ENCODE measurements at regions not wholly inside any gene's neighbourhood (a gene's known extent, or its start where the extent isn't known, plus 50 kb on each side); places are given as distances from the start of the nearest gene placed in this dataset.

DNA sequence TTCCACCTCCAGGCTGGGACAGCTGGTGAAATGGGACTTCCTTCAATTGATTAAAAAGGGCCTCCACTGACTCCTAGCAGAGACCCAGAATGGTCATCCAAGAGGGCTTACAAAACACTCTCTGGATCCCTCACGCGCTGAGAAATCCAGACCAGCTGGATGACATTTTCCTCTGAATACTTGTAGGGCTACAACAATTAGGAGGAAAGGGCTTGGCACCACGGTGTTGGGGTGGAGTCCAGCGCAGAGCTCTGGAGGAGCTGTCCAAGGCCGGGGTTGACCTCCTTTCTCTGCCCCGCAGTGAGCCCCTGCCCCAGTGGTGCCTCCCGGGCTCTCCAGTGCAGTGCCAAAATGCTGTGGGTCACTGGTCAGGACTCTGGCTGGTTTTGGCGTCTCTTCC, 189.0 kb upstream of the CCND2 start:
- DNase-seq, result no peak
- Mint-ChIP-seq H3K27me3 (ENCODE audit: low read depth in 3 of 3) (peaks cover 0 to 2% (median 0%) of the 10 kb centered on the region in 3 donors), H3K4me3 (no peak overlapping the region), H3K36me3 (no peaks in the 10 kb centered on the region), H3K9me3 (no peaks in the 10 kb centered on the region), H3K4me1 (no peaks in the 10 kb centered on the region), H3K27ac (no peak overlapping the region)

DNA sequence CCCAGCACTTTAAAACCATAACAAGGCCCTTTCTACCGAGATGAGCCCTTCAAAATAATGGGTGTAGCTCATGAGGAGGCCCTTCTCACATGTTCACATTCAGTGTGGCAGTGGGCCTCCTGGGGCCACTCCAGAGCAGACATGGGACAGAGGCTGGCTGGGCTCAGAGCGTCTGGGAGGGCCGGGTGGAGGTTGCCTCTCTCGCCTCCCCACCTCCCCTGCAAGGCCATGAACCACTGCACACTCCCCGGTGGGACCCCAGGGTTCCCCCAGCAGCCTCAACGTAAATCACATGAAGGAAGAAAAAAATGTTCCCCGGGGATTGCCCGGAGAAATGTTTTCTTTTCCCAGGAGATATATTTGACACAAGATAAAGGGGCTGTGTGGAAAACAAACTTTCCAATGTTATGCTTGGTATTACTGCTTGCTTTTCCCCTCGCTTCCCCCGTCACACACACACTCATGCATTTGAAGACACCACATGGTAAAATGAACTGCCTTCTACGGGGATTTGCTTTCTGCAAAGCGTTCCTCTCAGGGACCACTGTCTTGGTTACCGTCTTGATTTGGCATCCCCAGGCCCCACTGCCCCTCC, 190.7 kb upstream of the CCND2 start:
- Mint-ChIP-seq H3K27me3 (ENCODE audit: low read depth in 3 of 3) (peaks cover 0 to 2% (median 0%) of the 10 kb centered on the region in 3 donors), H3K9me3 (no peaks in the 10 kb centered on the region), H3K27ac (no peak overlapping the region), H3K4me3 (no peak overlapping the region), H3K4me1 (no peaks in the 10 kb centered on the region), H3K36me3 (no peaks in the 10 kb centered on the region)
- no peak for DNase-seq

DNA sequence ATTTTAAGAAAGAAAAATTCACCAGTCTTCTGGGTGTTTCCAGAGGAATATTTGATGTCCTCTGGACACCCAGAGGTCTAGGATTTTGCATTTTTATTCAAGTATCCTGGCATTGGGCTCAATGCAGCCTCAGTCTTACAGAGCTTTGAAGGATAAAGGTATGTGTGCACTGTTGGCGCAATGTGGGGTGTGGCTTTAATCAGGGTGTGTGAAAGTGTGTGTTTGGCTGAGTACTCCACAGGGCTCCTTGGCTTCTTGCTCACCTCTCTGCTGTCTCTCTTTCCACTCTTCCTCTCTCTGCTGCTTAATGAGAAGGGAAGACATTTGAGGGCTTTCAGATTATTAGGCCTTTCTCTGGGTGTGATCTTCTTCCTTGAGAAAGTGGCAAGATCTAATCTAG, 193.3 kb upstream of the CCND2 start:
- Mint-ChIP-seq H3K36me3 (no peaks in the 10 kb centered on the region), H3K27ac (no peak overlapping the region), H3K4me3 (no peak overlapping the region), H3K4me1 (no peaks in the 10 kb centered on the region), H3K27me3 (ENCODE audit: low read depth in 3 of 3) (peaks cover under 1 to 2% (median 2%) of the 10 kb centered on the region in 3 donors), H3K9me3 (no peaks in the 10 kb centered on the region)
- DNase-seq, result no peak

DNA sequence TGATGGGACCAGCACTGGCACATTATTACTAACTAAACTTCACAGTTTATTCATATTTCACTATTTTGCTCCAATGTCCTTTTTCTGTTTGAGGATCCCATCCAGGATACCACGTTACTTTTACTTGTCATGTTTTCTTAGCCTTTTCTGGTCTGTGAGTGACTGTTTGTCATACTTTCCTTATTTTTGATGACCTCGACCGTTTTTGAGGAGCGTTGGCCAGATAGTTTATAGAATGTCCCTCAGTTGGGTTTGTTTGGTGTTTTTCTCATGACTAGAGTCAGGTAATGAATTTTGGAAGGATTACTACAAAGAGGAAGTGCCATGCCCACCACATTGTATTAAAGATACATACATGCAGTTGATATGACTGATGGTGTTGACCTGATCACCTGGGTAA, 199.4 kb upstream of the CCND2 start:
- no peaks in the 10 kb centered on the region for H3K4me1 Mint-ChIP-seq
- H3K9me3 Mint-ChIP-seq, result no peaks in the 10 kb centered on the region

DNA sequence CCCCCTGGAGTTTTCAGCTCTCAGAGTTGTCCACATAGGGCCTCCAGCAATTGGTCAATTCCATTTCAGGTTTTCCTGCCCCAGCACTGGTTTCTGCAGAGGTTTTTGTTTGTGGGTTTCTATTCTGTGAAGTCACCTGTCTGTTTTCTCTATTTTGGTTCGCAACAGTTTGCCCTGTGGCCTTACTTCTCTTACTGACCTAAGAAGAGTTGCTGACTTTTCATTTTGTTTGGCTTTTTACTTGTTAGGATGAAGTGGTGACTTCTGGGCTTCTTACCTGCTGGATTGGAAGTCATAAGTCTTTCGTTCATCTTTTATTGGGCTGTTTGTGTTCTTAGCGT, 196.4 kb upstream of the PARP11 start:
- no peak for DNase-seq
- Mint-ChIP-seq H3K4me1 (no peaks in the 10 kb centered on the region), H3K27me3 (ENCODE audit: low read depth in 3 of 3) (peaks cover 3 to 11% (median 3%) of the 10 kb centered on the region in 3 donors), H3K9me3 (no peaks in the 10 kb centered on the region), H3K4me3 (no peak overlapping the region), H3K27ac (no peak overlapping the region), H3K36me3 (no peaks in the 10 kb centered on the region)

More for the DNA sequence above, 199.4 kb upstream of the CCND2 start:
- peaks cover 4 to 11% (median 5%) of the 10 kb centered on the region in 3 donors for H3K27me3 Mint-ChIP-seq (ENCODE audit: low read depth in 3 of 3)
- no peaks in the 10 kb centered on the region for H3K36me3 Mint-ChIP-seq
- no peak overlapping the region for H3K27ac Mint-ChIP-seq
- no peak overlapping the region for H3K4me3 Mint-ChIP-seq
- no peak for DNase-seq

DNA sequence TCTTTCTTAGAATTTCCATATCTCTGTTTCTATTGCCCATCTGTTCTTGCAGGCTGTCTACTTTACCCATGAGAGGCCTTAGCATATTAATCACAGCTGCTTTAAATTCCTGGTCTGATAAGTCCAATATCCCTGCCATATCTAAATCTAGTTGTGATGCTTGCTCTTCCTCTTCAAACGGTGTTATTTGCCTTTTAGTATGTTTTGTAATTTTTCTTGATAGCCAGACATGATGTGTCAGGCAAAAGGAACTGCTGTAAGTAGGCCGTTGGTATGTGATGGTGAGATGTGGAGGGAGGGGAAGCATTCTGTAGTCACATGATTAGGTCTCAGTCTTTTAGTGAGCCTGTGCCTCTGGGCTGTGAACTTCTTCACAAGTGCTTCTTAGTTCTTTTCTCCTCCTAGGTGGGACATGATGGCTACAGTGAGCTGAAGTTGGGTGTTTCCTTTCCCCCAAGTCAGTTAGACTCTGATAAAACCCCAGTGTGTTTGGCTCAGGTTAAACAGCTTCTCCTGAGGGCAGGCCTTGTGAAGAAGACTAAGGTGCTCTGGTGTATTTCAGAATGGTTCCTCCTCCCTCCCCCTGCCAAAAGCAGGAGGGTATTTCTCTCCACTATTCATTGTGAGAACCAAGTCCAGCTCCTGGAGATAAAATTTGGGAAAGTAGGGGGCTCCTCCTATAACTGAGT, 195.9 kb upstream of the PARP11 start:
- no peak overlapping the region for H3K4me3 Mint-ChIP-seq
- no peaks in the 10 kb centered on the region for H3K4me1 Mint-ChIP-seq
- no peaks in the 10 kb centered on the region for H3K9me3 Mint-ChIP-seq
- no peaks in the 10 kb centered on the region for H3K36me3 Mint-ChIP-seq
- DNase-seq, result no peak
- no peak overlapping the region for H3K27ac Mint-ChIP-seq
- peaks cover 0 to 11% (median 2%) of the 10 kb centered on the region in 3 donors for H3K27me3 Mint-ChIP-seq (ENCODE audit: low read depth in 3 of 3)

DNA sequence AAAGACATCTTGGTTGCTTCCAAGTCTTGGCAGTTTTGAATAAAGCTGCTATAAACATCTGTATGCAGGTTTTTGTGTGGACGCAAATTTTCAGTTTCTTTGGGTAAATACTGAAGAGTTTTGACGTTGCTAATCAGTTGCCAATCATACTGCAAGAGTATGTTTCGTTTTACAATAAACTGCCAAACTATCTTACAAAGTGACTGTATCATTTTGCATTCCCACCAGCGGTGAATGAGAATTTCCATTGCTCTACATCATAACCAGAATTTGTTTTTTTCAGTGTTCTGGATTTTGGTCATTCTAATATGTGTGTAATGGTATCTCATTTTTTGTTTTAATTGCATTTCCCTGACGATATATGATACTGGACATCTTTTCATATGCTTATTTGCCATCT, 190.8 kb upstream of the PARP11 start:
- DNase-seq, result no peak
- Mint-ChIP-seq H3K27ac (no peak overlapping the region), H3K36me3 (no peaks in the 10 kb centered on the region), H3K27me3 (ENCODE audit: low read depth in 3 of 3) (peaks cover 0 to 5% (median 4%) of the 10 kb centered on the region in 3 donors), H3K4me3 (no peak overlapping the region), H3K9me3 (no peaks in the 10 kb centered on the region), H3K4me1 (no peaks in the 10 kb centered on the region)

DNA sequence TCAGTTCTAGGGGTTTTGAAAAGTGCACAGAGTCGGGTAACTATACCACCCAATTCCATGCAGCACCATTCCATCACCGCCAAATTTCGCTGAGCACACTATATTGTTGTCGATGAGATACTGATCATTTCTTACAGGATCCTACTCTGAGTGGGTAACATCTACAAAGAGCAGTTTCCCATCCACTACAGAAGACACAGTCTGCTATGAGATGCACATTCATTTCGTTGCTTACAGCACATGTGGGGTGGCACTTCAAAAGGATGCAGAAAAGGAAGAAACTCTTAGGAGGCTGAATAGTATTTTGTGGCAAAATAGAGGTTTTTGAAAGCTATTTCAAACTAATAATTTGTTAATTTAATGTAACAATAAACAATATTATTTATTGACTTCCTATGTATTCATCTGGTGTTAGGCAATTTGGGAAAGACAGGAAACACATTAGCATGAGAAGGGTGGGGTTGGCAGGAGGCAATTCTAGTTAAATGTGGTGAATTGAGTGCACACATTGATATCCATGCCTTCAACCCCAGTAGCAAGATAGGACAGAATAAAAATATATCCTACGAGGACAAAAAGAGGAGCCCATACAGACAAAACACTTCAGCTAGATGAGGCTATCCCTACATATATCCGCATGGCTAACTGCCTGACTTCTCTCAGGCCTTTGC, 186.8 kb upstream of the PARP11 start:
- no peak for DNase-seq
- Mint-ChIP-seq H3K4me3 (no peak overlapping the region), H3K4me1 (no peaks in the 10 kb centered on the region), H3K36me3 (no peaks in the 10 kb centered on the region), H3K9me3 (no peaks in the 10 kb centered on the region), H3K27ac (no peak overlapping the region), H3K27me3 (ENCODE audit: low read depth in 3 of 3) (peaks cover 0 to 7% (median 5%) of the 10 kb centered on the region in 3 donors)

DNA sequence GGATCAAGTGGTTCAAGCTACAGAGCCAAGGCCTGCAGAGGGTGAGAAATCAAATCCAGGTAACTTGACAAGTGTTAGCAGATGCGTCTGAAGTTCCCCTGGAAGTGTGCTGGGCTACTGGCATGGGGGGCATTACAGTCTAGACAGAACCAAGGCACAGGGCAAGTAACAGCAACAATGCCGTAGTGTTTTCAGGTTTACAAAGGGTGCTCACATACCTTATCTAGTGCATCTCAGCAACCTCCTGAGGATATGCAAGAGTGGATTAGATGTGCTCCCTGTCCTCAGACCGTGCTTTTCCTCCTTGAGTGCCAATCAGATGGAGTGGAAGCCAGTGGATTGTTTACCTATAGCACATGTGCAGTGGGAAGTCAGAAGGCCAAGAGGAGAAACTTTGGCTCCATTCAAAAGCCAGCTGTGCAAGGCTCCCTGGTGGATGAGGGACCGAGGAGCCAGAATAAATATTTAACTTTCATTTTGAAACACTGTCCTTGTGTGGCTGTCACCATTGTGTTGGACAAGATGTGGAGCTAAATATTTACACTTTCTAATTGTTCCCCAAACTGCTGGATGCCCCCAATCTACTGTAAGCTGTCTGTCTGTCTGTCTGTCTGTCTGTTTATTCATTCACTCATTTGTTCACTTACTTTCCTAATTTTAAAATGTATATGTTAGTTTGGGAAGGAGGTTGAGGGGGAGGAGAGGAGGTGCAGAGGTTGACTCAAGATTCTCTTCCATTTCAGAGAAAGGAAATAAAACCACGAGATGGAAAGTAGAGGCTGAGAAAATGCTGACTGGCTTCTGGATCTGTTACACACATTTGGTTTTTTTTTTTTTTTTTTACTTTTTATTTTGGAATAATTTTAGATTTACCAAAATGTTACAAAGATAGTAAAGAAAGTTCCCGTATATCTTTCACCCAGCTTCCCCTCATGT, 184.0 kb upstream of the PARP11 start:
- no peak for DNase-seq
- Mint-ChIP-seq H3K27ac (no peak overlapping the region), H3K4me1 (no peaks in the 10 kb centered on the region), H3K4me3 (no peak overlapping the region), H3K9me3 (no peaks in the 10 kb centered on the region), H3K36me3 (no peaks in the 10 kb centered on the region), H3K27me3 (ENCODE audit: low read depth in 3 of 3) (peaks cover 2 to 7% (median 5%) of the 10 kb centered on the region in 3 donors)

DNA sequence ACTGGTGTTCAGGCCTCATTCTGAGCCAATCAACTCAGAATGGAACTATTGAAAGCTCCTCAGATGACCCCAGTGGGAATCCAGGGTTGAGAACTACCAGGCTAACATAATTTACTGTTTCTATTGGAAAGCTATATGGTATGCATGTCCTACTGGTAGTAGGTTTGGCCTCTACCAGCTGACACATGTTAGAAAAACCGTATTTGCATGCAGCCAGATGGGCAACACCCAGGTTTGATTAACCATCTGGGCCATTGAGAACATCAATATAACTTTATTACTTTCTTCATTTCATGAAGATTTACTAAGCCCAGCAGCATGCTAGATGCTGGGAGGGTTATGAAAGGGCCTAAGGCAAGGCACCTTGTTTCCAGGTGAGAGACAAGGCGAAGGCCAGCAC, 181.4 kb upstream of the PARP11 start:
- DNase-seq, result no peak
- Mint-ChIP-seq H3K36me3 (no peaks in the 10 kb centered on the region), H3K27me3 (ENCODE audit: low read depth in 3 of 3) (peaks cover 2 to 5% (median 2%) of the 10 kb centered on the region in 3 donors), H3K9me3 (no peaks in the 10 kb centered on the region), H3K4me3 (no peak overlapping the region), H3K27ac (no peak overlapping the region), H3K4me1 (peaks cover 3 to 6% of the 10 kb centered on the region in 2 donors)

DNA sequence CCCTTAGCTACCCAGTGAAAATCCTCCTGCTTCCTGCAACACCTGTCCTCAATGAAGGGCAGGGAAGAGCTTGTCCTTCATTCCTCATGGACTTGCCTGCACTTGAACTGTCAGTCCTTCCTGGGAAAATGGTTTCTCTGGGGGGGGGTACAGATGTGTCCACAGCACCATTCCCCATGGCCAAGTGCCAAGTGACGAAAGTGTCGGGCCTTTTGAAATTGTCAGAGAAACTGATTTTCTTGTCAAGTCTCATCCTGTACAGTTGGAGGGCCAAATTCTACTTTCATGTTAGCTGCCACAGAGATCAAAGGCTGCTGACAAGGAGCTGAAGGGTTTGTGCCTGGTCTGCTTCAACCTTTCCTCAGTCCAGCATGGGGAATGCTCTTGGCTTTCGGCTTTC, 179.5 kb upstream of the PARP11 start:
- H3K4me1 Mint-ChIP-seq, result peaks cover 3 to 6% of the 10 kb centered on the region in 2 donors
- H3K36me3 Mint-ChIP-seq, result no peaks in the 10 kb centered on the region
- H3K9me3 Mint-ChIP-seq, result no peaks in the 10 kb centered on the region
- no peak overlapping the region for H3K27ac Mint-ChIP-seq
- no peak overlapping the region for H3K4me3 Mint-ChIP-seq
- peaks cover under 1 to 4% (median 4%) of the 10 kb centered on the region in 3 donors for H3K27me3 Mint-ChIP-seq (ENCODE audit: low read depth in 3 of 3)
- DNase-seq, result no peak

DNA sequence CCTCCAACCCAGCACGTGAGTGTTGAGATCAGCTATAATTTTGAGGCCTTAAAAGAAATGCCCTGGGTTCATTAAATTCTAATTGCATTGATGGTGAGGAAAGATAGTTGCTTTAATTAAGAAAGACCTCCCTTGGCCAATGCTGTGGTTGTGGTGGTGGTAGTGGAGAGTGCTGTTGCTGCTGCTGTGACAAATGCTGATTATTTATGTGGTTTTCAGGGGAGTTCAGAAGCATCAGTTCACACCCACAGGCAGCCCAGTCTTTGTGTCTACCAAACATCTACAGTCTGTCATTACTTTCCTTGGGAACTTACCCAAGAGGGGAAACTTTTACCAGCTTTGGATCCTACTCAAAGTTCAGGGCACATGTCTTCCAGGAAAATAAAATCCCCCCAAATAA, 178.4 kb upstream of the PARP11 start:
- H3K36me3 Mint-ChIP-seq, result no peaks in the 10 kb centered on the region
- no peak overlapping the region for H3K4me3 Mint-ChIP-seq
- peak in 1 of 3 donors; percentile 6 for DNase-seq
- no peak overlapping the region for H3K27ac Mint-ChIP-seq
- peaks cover 3 to 6% of the 10 kb centered on the region in 2 donors for H3K4me1 Mint-ChIP-seq
- peaks cover 0 to 4% (median 4%) of the 10 kb centered on the region in 3 donors for H3K27me3 Mint-ChIP-seq (ENCODE audit: low read depth in 3 of 3)
- H3K9me3 Mint-ChIP-seq, result no peaks in the 10 kb centered on the region

DNA sequence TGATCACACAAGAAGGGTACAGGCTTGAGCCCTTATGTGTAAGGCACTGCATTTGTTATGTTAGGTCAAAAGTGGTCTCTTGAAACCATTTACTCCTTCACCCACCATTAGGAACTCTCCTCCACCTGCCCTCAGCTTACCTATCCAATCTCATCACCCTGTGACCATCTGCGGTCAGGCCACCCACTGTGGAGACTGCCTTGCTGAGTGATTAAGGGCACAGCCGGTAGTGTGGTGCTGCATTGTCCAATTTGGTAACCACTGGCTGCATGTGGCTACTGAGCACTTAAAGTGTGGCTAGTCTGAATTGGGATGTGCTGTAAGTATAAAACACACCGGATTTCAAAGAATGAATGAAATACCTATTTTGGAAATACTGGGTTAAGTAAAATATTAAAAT, 177.1 kb upstream of the PARP11 start:
- Mint-ChIP-seq H3K9me3 (no peaks in the 10 kb centered on the region), H3K27me3 (ENCODE audit: low read depth in 3 of 3) (peaks cover 0 to 4% (median 4%) of the 10 kb centered on the region in 3 donors), H3K4me1 (peaks cover 3 to 6% of the 10 kb centered on the region in 2 donors), H3K27ac (no peak overlapping the region), H3K36me3 (no peaks in the 10 kb centered on the region), H3K4me3 (no peak overlapping the region)
- no peak for DNase-seq

Data from immature natural killer cell (primary cell).